Bronchial epithelial cell (primary cell): ENCODE measurements at regions not wholly inside any gene's neighbourhood (a gene's known extent, or its start where the extent isn't known, plus 50 kb on each side); places are given as distances from the start of the nearest gene placed in this dataset.

Experiments used
- DNase-seq: peaks from one replicate; pipeline ENCODE4 v3.0.0-alpha.2; 2010; ENCODE audit warnings: low read depth
- FAIRE-seq: peaks from 2 replicates; lab custom pipeline; 2011; peaks lifted over from hg19 to GRCh38; lab: Jason Lieb, UNC
- H3K27me3 ChIP-seq: 2 replicates; pipeline ENCODE4 v1.5.1; 2011; ENCODE audit warnings: low read length; ENCODE audit not compliant: control insufficient read depth, insufficient read depth
- H3K36me3 ChIP-seq: 2 replicates; pipeline ENCODE4 v1.5.1; 2011; ENCODE audit warnings: low read length; ENCODE audit not compliant: control insufficient read depth, insufficient read depth
- H3K4me3 ChIP-seq: 2 replicates; pipeline ENCODE4 v1.5.1; 2011; ENCODE audit warnings: mild to moderate bottlenecking, low read depth, low read length, control low read depth
- CTCF ChIP-seq: IDR thresholded peaks from 2 replicates; pipeline ENCODE4 v1.5.1; 2011; ENCODE audit warnings: mild to moderate bottlenecking, moderate library complexity, low read length, control low read depth, inconsistent platforms; ENCODE audit not compliant: insufficient read depth, severe bottlenecking

- H3K27me3 ChIP-seq, result no peaks in the 10 kb centered on the region
- DNase-seq (peak; percentile 1), FAIRE-seq (no peak)
- no peaks in the 10 kb centered on the region for H3K36me3 ChIP-seq
- H3K4me3 ChIP-seq, result no peak overlapping the region
- no peak for TF ChIP-seq CTCF
Observed at GRCh38 chr4:33063241-33063640, 2343.1 kb downstream of the PCDH7 start.

- H3K36me3 ChIP-seq, result no peaks in the 10 kb centered on the region
- DNase-seq (no peak), FAIRE-seq (no peak)
- no peaks in the 10 kb centered on the region for H3K27me3 ChIP-seq
- no peak overlapping the region for H3K4me3 ChIP-seq
- TF ChIP-seq CTCF, result no peak
Observed at GRCh38 chr4:33064238-33064637, 2344.1 kb downstream of the PCDH7 start.

GRCh38 chr4:33065749-33066148 lies 2345.6 kb downstream of the PCDH7 start:
- FAIRE-seq, result no peak
- DNase-seq, result no peak
- TF ChIP-seq CTCF, result no peak

GRCh38 chr4:33067221-33067620 lies 2347.1 kb downstream of the PCDH7 start:
- no peak overlapping the region for H3K4me3 ChIP-seq
- no peak for TF ChIP-seq CTCF
- FAIRE-seq (no peak), DNase-seq (no peak)
- no peaks in the 10 kb centered on the region for H3K27me3 ChIP-seq
- H3K36me3 ChIP-seq, result no peaks in the 10 kb centered on the region

More at GRCh38 chr4:33065749-33066148, 2345.6 kb downstream of the PCDH7 start:
- Histone ChIP-seq H3K27me3 (no peaks in the 10 kb centered on the region), H3K4me3 (no peak overlapping the region), H3K36me3 (no peaks in the 10 kb centered on the region)

- no peak overlapping the region for H3K4me3 ChIP-seq
- DNase-seq (no peak), FAIRE-seq (no peak)
- H3K36me3 ChIP-seq, result no peaks in the 10 kb centered on the region
- no peak for TF ChIP-seq CTCF
- H3K27me3 ChIP-seq, result no peaks in the 10 kb centered on the region
Observed at GRCh38 chr4:33068539-33068938, 2348.4 kb downstream of the PCDH7 start.

- Histone ChIP-seq H3K36me3 (no peaks in the 10 kb centered on the region), H3K27me3 (no peaks in the 10 kb centered on the region), H3K4me3 (no peak overlapping the region)
- no peak for DNase-seq
- TF ChIP-seq CTCF, result no peak
- FAIRE-seq, result no peak
Observed at GRCh38 chr4:33071535-33071934, 2351.4 kb downstream of the PCDH7 start.
